H1 (cell line): ENCODE measurements at regions not wholly inside any gene's neighbourhood (a gene's known extent, or its start where the extent isn't known, plus 50 kb on each side); places are given as distances from the start of the nearest gene placed in this dataset.

Experiments used
- CTCF ChIA-PET: fragments of 300-600 bp; sonication (Branson Sonifier 250); formaldehyde crosslinking; loops from one replicate; lab custom pipeline; 2021; ENCODE audit not compliant: partially characterized antibody; lab: Charles Lee
- POLR2A ChIA-PET: fragments of 300-600 bp; sonication (Branson Sonifier 250); formaldehyde crosslinking; loops from one replicate; lab custom pipeline; 2021; ENCODE audit warnings: inconsistent platforms; ENCODE audit not compliant: partially characterized antibody; lab: Charles Lee
- DNase-seq, 2 experiments: peaks; one replicate each; pipeline versions ENCODE4 v3.0.0 to v3.0.0-alpha.2; 2010 to 2022; ENCODE audit warnings: low spot score in 2 of 2, low read depth in 1 of 2, mixed read lengths in 1 of 2
- FAIRE-seq: peaks from 2 replicates; lab custom pipeline; 2011; peaks lifted over from hg19 to GRCh38; lab: Jason Lieb, UNC
- H2AFZ ChIP-seq: 2 replicates; pipeline ENCODE4 v1.8.1; 2012; ENCODE audit warnings: low read length, inconsistent platforms
- H2AK5ac ChIP-seq: 2 replicates; pipeline ENCODE4 v1.6.1; 2013; ENCODE audit warnings: low read depth, low read length
- H2BK120ac ChIP-seq: replicated peaks from 2 replicates; pipeline ENCODE3; 2013; ENCODE audit warnings: low read depth, low read length, inconsistent platforms
- H2BK12ac ChIP-seq: 2 replicates; pipeline ENCODE4 v1.6.1; 2013; ENCODE audit warnings: low read depth, low read length
- H2BK15ac ChIP-seq: 2 replicates; pipeline ENCODE4 v1.6.1; 2013; ENCODE audit warnings: low read length
- H2BK20ac ChIP-seq: 2 replicates; pipeline ENCODE4 v1.6.1; 2013; ENCODE audit warnings: low read length
- H2BK5ac ChIP-seq: 2 replicates; pipeline ENCODE4 v1.6.1; 2013; ENCODE audit warnings: low read depth, low read length
- H3K14ac ChIP-seq: 2 replicates; pipeline ENCODE4 v1.6.1; 2013; ENCODE audit warnings: inconsistent platforms; ENCODE audit not compliant: insufficient read length
- H3K18ac ChIP-seq: 2 replicates; pipeline ENCODE4 v1.6.1; 2013; ENCODE audit warnings: low read length; ENCODE audit errors: extremely low read depth
- H3K23ac ChIP-seq: 2 replicates; pipeline ENCODE4 v1.6.1; 2013; ENCODE audit warnings: inconsistent platforms; ENCODE audit not compliant: insufficient read length
- H3K23me2 ChIP-seq: 2 replicates; pipeline ENCODE4 v1.6.1; 2013; ENCODE audit warnings: low read depth, low read length
- H3K27ac ChIP-seq: 2 replicates; pipeline ENCODE4 v1.6.1; 2011; ENCODE audit warnings: low read depth, low read length, inconsistent platforms
- H3K27me3 ChIP-seq, 4 experiments: replicated peaks in 1 of 4; 1 replicate in 1 of 4; 2 replicates in 3 of 4; pipeline versions ENCODE4 v1.6.1 to v1.8.1; 2011 to 2013; ENCODE audit warnings: low read length in 3 of 4, mild to moderate bottlenecking in 3 of 4, inconsistent platforms in 2 of 4, mixed read lengths in 2 of 4, moderate library complexity in 1 of 4; ENCODE audit not compliant: control insufficient read depth in 3 of 4, insufficient read depth in 3 of 4; ENCODE audit errors: extremely low read depth in 1 of 4
- H3K36me3 ChIP-seq, 4 experiments: 2 replicates each; pipeline versions ENCODE4 v1.6.1 to v1.8.1; 2011 to 2013; ENCODE audit warnings: mild to moderate bottlenecking in 4 of 4, low read length in 3 of 4, moderate library complexity in 2 of 4, control low read depth in 1 of 4, inconsistent platforms in 1 of 4; ENCODE audit not compliant: insufficient read depth in 4 of 4, control insufficient read depth in 2 of 4
- H3K4ac ChIP-seq: replicated peaks from 2 replicates; pipeline ENCODE3; 2013; ENCODE audit warnings: low read length, low read depth, mixed read lengths, inconsistent platforms; ENCODE audit not compliant: insufficient read length
- H3K4me1 ChIP-seq, 4 experiments: replicated peaks in 1 of 4; 1 replicate in 1 of 4; 2 replicates in 3 of 4; pipeline versions ENCODE4 v1.6.1 to v1.8.1; 2011 to 2013; ENCODE audit warnings: low read length in 3 of 4, inconsistent platforms in 2 of 4, mixed read lengths in 1 of 4; ENCODE audit not compliant: insufficient read depth in 4 of 4, control insufficient read depth in 3 of 4
- H3K4me2 ChIP-seq, 2 experiments: 2 replicates each; pipeline versions ENCODE4 v1.6.1 to v1.8.1; 2011 to 2013; ENCODE audit warnings: low read depth in 2 of 2, low read length in 2 of 2, control low read depth in 1 of 2, inconsistent platforms in 1 of 2, mild to moderate bottlenecking in 1 of 2; ENCODE audit not compliant: insufficient read depth in 1 of 2
- H3K4me3 ChIP-seq, 4 experiments: fragments of 200-600, 300-600 bp in 1 of 4; sonication (generic), shearing (Covaris generic), sonication (Bioruptor Twin) in 1 of 4; 2 replicates each; pipeline versions ENCODE4 v1.5.1 to v1.8.1; 2011 to 2016; ENCODE audit warnings: low read length in 4 of 4, low read depth in 3 of 4, control low read depth in 2 of 4, inconsistent platforms in 2 of 4, mild to moderate bottlenecking in 2 of 4, mixed read lengths in 1 of 4, moderate library complexity in 1 of 4; ENCODE audit not compliant: insufficient read depth in 2 of 4; ENCODE audit errors: extremely low read depth in 1 of 4
- H3K56ac ChIP-seq: replicated peaks from 2 replicates; pipeline ENCODE3; 2013; ENCODE audit warnings: low read depth, mild to moderate bottlenecking, mixed read lengths, low read length, inconsistent platforms; ENCODE audit not compliant: insufficient read length
- H3K79me1 ChIP-seq: 2 replicates; pipeline ENCODE4 v1.6.1; 2013; ENCODE audit warnings: low read depth, low read length, control low read depth
- H3K79me2 ChIP-seq, 2 experiments: 2 replicates each; pipeline versions ENCODE4 v1.6.1 to v1.8.1; 2012 to 2013; ENCODE audit warnings: low read length in 2 of 2, mild to moderate bottlenecking in 2 of 2, inconsistent platforms in 1 of 2; ENCODE audit not compliant: insufficient read depth in 2 of 2, control insufficient read depth in 1 of 2
- H3K9ac ChIP-seq, 4 experiments: replicated peaks in 1 of 4; 1 replicate in 1 of 4; 2 replicates in 3 of 4; pipeline versions ENCODE4 v1.6.1 to v1.8.1; 2011 to 2013; ENCODE audit warnings: low read depth in 3 of 4, low read length in 3 of 4, control low read depth in 2 of 4, mild to moderate bottlenecking in 2 of 4, moderate library complexity in 2 of 4, inconsistent platforms in 1 of 4; ENCODE audit errors: extremely low read depth in 1 of 4
- H3K9me3 ChIP-seq, 2 experiments: 2 replicates each; pipeline versions ENCODE4 v1.6.1 to v1.8.1; 2012 to 2013; ENCODE audit warnings: mild to moderate bottlenecking in 2 of 2, moderate library complexity in 2 of 2, control low read depth in 1 of 2, inconsistent platforms in 1 of 2, low read depth in 1 of 2, low read length in 1 of 2, mixed read lengths in 1 of 2; ENCODE audit not compliant: insufficient read depth in 2 of 2
- H4K20me1 ChIP-seq, 2 experiments: replicated peaks in 1 of 2; 2 replicates each; pipeline versions ENCODE3 to v1.8.1; 2011 to 2013; ENCODE audit warnings: inconsistent platforms in 2 of 2, low read length in 2 of 2, mild to moderate bottlenecking in 1 of 2; ENCODE audit not compliant: insufficient read depth in 2 of 2, control insufficient read depth in 1 of 2
- H4K5ac ChIP-seq: 2 replicates; pipeline ENCODE4 v1.6.1; 2013; ENCODE audit warnings: low read length, low read depth, mixed read lengths, inconsistent platforms; ENCODE audit not compliant: insufficient read length
- H4K8ac ChIP-seq: 2 replicates; pipeline ENCODE4 v1.8.0; 2013; ENCODE audit warnings: mild to moderate bottlenecking, moderate library complexity, low read length, inconsistent platforms; ENCODE audit not compliant: insufficient read depth; ENCODE audit errors: extremely low read depth
- H4K91ac ChIP-seq: replicated peaks from 2 replicates; pipeline ENCODE3; 2013; ENCODE audit warnings: low read length, mixed read lengths, inconsistent platforms; ENCODE audit not compliant: insufficient read length
- CEBPB ChIP-seq: IDR thresholded peaks from 2 replicates; pipeline ENCODE4 v1.6.1; 2012; ENCODE audit warnings: low read depth, low read length
- MAX ChIP-seq: IDR thresholded peaks from 2 replicates; pipeline ENCODE4 v1.6.1; 2012; ENCODE audit warnings: inconsistent platforms
- RAD21 ChIP-seq, 2 experiments: IDR thresholded peaks in 1 of 2; conservative IDR thresholded peaks in 1 of 2; 2 replicates each; pipeline ENCODE4 v1.6.1; 2011; ENCODE audit warnings: low read depth in 2 of 2, low read length in 2 of 2, improper control_type of control experiment in 1 of 2, inconsistent platforms in 1 of 2, mild to moderate bottlenecking in 1 of 2, moderate library complexity in 1 of 2
- SIRT6 ChIP-seq: IDR thresholded peaks from one replicate; pipeline ENCODE4 v1.7.1; 2012; ENCODE audit warnings: low read length, inconsistent platforms

- H3K4me3 ChIP-seq, result no peak overlapping the region
- no peaks in the 10 kb centered on the region for H4K20me1 ChIP-seq
- no peak overlapping the region for H2BK5ac ChIP-seq
- H3K27ac ChIP-seq, result no peak overlapping the region
- no peaks in the 10 kb centered on the region for H3K27me3 ChIP-seq
- H3K9me3 ChIP-seq, result peaks cover 4 to 5% of the 10 kb centered on the region in 2 experiments; a peak in 2 of 4 replicates
- peaks cover 0 to 5% (median under 1%) of the 10 kb centered on the region in 4 experiments; a peak in 3 of 7 replicates for H3K4me1 ChIP-seq
- no peak overlapping the region for H4K91ac ChIP-seq
- H3K18ac ChIP-seq, result no peak overlapping the region
- POLR2A ChIA-PET, result no interaction called here
- H2BK15ac ChIP-seq, result no peak overlapping the region
- H3K4ac ChIP-seq, result no peak overlapping the region
- H3K23ac ChIP-seq, result no peak overlapping the region
- H2BK120ac ChIP-seq, result no peak overlapping the region
- H2AK5ac ChIP-seq, result no peak overlapping the region
- DNase-seq (no peak), FAIRE-seq (no peak)
- H3K79me2 ChIP-seq, result no peaks in the 10 kb centered on the region
- H2BK12ac ChIP-seq, result no peak overlapping the region
- H2AFZ ChIP-seq, result no peak overlapping the region
- no peak overlapping the region for H3K56ac ChIP-seq
- CTCF ChIA-PET, result no interaction called here
- H3K14ac ChIP-seq, result no peak overlapping the region
- H3K9ac ChIP-seq, result no peak overlapping the region
- H4K8ac ChIP-seq, result no peak overlapping the region
- H3K4me2 ChIP-seq, result no peak overlapping the region
- no peaks in the 10 kb centered on the region for H3K23me2 ChIP-seq
- no peaks in the 10 kb centered on the region for H3K79me1 ChIP-seq
- no peaks in the 10 kb centered on the region; a peak in 1 of 8 replicates for H3K36me3 ChIP-seq
- H2BK20ac ChIP-seq, result no peak overlapping the region
- TF ChIP-seq RAD21 (IDR thresholded peaks at IDR 0.05 in 1 of 2, conservative IDR thresholded peaks at IDR 0.05 in 1 of 2; ENCODE audit: low read depth in 2 of 2, low read length in 2 of 2) (no peak), SIRT6 (no peak), CEBPB (no peak), MAX (no peak)
- no peak overlapping the region for H4K5ac ChIP-seq
Observed at GRCh38 chr6:22357724-22358189, 60.9 kb upstream of the PRL start.
